Thymus (tissue), 11 donors: ENCODE measurements at regions not wholly inside any gene's neighbourhood (a gene's known extent, or its start where the extent isn't known, plus 50 kb on each side); places are given as distances from the start of the nearest gene placed in this dataset.

Experiments
- DNase-seq, 9 donors: peaks; one replicate each; pipeline ENCODE4 v3.0.0-alpha.2; 2013; ENCODE audit warnings: low spot score in 9 of 9, low read depth in 6 of 9, missing footprints in 1 of 9
- H3K27ac ChIP-seq, 2 donors: one replicate each; pipeline ENCODE4 v1.5.1; 2013; ENCODE audit warnings: control low read depth in 1 of 2, low read depth in 1 of 2, low read length in 1 of 2, mild to moderate bottlenecking in 1 of 2, moderate library complexity in 1 of 2
- H3K27me3 ChIP-seq, 2 donors: one replicate each; pipeline ENCODE4 v1.5.1; 2013; ENCODE audit warnings: low read length in 1 of 2; ENCODE audit not compliant: control insufficient read depth in 2 of 2, insufficient read depth in 1 of 2
- H3K36me3 ChIP-seq, 2 donors: one replicate each; pipeline ENCODE4 v1.5.1; 2013; ENCODE audit warnings: low read length in 1 of 2, mild to moderate bottlenecking in 1 of 2, moderate library complexity in 1 of 2; ENCODE audit not compliant: control insufficient read depth in 2 of 2, insufficient read depth in 2 of 2
- H3K4me1 ChIP-seq, 2 donors: one replicate each; pipeline ENCODE4 v1.5.1; 2013; ENCODE audit warnings: low read length in 2 of 2; ENCODE audit not compliant: control insufficient read depth in 2 of 2, insufficient read depth in 2 of 2
- H3K4me3 ChIP-seq, 2 donors: one replicate each; pipeline ENCODE4 v1.5.1; 2013; ENCODE audit warnings: low read length in 2 of 2, control low read depth in 1 of 2, mild to moderate bottlenecking in 1 of 2
- H3K9me3 ChIP-seq, 2 donors: one replicate each; pipeline ENCODE4 v1.5.1; 2013; ENCODE audit warnings: low read length in 1 of 2, mild to moderate bottlenecking in 1 of 2; ENCODE audit not compliant: control insufficient read depth in 2 of 2, insufficient read depth in 1 of 2
- WGBS: extraction: QIAGEN DNeasy Blood & Tissue Kit; methylation state at CpG from one replicate; pipeline ENCODE4 v1.1.7; 2013; 5-methylcytosine and 5-hydroxymethylcytosine counted together
- donor health status: healthy.

DNA sequence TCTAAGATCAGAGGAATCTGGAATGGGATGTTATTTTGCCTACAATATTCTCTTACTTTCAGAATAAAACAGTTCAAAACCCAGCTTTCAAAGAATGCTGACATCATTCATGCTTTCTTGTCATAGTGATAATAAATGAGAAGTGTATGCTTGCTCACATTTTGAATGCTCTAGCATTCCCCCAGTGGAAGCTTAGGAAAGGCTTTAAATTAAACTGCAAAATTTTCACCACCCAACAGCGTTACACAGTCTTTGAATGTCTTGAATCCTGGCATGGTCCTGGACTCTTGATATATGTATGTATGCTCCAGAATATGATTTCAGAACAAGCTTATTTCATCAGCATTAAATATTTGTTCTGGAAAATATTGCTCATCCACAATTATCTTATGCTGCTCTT is 964.3 kb upstream of the NUDT12 start:
- Histone ChIP-seq H3K27me3 (no peaks in the 10 kb centered on the region), H3K36me3 (no peaks in the 10 kb centered on the region), H3K4me3 (no peak overlapping the region), H3K9me3 (no peaks in the 10 kb centered on the region), H3K4me1 (no peaks in the 10 kb centered on the region), H3K27ac (no peak overlapping the region)
- no peak for DNase-seq
- 92% methylated on average over 1 of the region's 1 CpG for WGBS

DNA sequence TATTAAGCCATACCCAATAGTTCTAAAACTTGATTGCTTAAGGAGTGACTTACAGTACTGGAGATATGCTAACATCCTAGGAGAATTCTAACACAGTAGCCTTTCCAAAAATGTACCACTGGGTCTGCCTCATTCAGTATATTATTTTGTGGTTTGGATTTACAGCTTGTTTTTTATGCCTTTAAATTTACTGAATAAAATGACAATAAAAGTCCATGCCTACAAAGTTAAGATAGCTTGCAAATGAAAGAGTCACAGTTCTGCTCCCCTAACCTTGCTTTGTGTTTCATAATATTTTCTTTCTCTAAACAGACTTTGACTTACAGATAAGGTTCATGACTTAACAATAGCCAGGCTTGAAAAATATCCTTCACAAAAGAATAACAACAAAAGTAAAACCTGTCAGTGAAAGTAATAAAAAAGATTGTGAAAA is 951.1 kb upstream of the NUDT12 start:
- H3K36me3 ChIP-seq: no peaks in the 10 kb centered on the region
- H3K4me3 ChIP-seq: no peak overlapping the region
- no peak overlapping the region for H3K27ac ChIP-seq
- no peak for DNase-seq
- H3K9me3 ChIP-seq: peaks cover 0 to 4% of the 10 kb centered on the region in 2 donors
- H3K4me1 ChIP-seq: no peaks in the 10 kb centered on the region
- no peaks in the 10 kb centered on the region for H3K27me3 ChIP-seq

DNA sequence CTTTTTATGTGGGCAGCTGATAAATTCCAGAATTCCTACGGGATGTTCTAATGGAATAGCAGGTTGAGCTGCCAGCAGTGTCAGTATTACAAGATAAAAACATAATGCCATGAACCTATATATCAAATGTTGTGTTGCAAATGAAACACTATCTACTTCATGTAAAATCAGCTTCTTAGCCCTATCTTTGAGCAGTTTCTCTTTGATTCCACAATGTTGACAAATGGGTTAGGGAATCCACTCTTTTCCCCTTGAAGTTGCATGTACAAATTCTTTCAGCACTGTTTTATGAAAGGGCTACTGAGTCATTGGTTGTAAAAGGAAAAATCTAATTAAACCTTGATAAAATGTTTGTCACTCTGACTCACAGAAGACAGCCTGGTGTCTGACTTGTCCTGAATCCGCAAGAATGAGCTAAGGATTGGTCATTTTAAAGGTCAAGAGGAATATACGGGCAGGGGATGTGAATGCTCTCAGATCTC is 950.6 kb upstream of the NUDT12 start:
- Histone ChIP-seq H3K4me1 (no peaks in the 10 kb centered on the region), H3K9me3 (peaks cover 0 to 4% of the 10 kb centered on the region in 2 donors), H3K36me3 (no peaks in the 10 kb centered on the region), H3K4me3 (no peak overlapping the region), H3K27ac (no peak overlapping the region), H3K27me3 (no peaks in the 10 kb centered on the region)
- 90% methylated on average over 3 of the region's 3 CpGs for WGBS
- no peak for DNase-seq

DNA sequence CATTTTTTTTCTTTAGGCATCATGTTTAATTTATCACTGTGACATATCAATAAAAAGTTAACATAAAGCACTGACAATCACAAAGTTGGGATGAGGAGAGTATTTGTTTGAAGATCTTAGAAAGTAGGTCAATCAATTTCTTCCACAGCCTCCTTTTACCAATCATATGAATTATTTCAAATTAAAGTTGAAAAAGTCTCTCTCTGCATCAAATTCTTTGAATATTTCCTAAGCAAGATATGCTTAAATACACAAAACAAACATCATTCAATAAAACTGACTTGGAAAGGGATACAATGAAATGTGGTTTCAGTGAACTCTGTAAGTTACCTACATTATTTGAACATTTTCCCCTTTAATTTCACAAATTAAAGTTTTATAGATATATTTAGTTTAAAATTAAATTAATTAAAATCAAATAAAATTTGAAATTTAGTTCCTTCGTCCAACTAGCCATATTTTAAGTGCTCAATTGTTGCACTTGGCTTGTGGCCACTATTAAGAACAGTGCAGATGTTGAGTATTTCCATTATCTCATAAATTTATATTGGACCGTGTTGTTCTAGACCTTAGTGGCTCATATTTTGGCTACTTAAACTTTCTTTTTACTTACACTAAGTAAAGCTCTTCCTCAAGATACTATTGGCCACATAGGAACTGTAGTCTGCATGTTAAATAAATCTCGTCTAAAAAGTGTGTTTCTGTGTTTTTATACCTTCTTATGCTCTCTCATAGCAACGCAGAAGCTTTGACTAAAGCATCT is 949.7 kb upstream of the NUDT12 start:
- WGBS: 85% methylated on average over 4 of the region's 4 CpGs
- no peak overlapping the region for H3K4me3 ChIP-seq
- no peak overlapping the region for H3K27ac ChIP-seq
- no peaks in the 10 kb centered on the region for H3K4me1 ChIP-seq
- H3K9me3 ChIP-seq: peaks cover 0 to 4% of the 10 kb centered on the region in 2 donors
- H3K36me3 ChIP-seq: no peaks in the 10 kb centered on the region
- no peak for DNase-seq
- no peaks in the 10 kb centered on the region for H3K27me3 ChIP-seq

DNA sequence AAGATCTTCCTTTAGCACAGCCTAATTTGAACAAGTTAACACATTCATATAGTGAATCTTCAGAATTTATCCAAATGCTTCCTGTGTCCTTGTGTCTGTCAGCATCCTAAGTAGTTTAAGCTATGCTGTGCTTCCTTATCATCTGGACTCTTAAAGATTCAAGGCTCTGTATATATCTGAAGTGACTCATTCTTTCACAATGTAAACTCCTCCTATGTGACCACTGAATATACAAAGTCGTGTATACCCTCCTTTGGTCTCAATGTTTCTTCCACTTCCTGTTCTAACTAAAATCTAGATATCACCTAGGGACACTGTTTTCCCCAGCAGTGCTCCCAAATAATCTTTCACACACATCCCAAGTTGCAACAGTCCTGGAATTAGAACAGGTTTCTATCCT is 935.7 kb upstream of the NUDT12 start:
- H3K4me3 ChIP-seq: no peak overlapping the region
- 69% methylated on average over 1 of the region's 1 CpG for WGBS
- H3K27me3 ChIP-seq: no peaks in the 10 kb centered on the region
- no peak overlapping the region for H3K27ac ChIP-seq
- no peak for DNase-seq
- no peaks in the 10 kb centered on the region for H3K9me3 ChIP-seq
- no peaks in the 10 kb centered on the region for H3K36me3 ChIP-seq
- no peaks in the 10 kb centered on the region for H3K4me1 ChIP-seq

DNA sequence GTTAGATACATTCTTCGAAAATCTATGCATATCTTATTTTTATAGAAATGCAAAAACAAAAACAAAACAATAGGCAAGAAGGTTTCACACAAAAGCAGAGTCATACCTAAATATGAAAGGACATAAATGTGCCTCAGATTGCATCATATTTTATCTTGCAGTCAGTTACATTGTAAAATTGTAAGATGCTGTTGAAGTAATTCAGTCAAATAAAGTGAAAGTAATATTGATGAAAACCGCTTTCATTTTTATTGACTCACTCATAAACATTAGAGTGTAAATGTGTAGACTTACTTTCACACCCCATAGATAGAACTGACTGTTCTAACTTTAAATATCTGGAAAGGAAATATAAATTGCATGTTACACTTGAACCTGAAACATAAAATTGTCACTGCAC is 931.5 kb upstream of the NUDT12 start:
- WGBS: 94% methylated on average over 2 of the region's 2 CpGs
- DNase-seq: no peak

DNA sequence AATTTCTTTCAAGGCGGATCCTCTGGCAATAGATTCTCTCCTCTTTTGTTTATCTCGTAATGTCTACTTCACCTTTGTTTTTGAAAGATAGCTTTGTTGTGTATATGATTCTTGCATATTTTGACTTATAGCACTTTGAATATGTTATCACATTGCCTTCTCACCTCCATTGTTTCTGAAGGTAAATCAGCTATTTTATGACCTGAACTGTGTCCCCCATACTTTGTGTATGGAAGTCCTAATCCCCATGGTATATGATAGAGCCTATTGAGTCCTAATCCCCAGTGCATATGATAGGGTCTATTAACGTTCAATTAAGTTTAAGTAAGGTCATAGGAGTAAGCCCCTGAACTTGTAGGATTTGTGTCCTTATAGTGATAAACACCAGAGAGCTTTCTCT is 910.2 kb upstream of the NUDT12 start:
- 93% methylated on average over 3 of the region's 3 CpGs for WGBS
- H3K27ac ChIP-seq: no peak overlapping the region
- no peak for DNase-seq

More for the DNA sequence above, 931.5 kb upstream of the NUDT12 start:
- H3K27me3 ChIP-seq: no peaks in the 10 kb centered on the region
- H3K4me1 ChIP-seq: no peaks in the 10 kb centered on the region
- H3K9me3 ChIP-seq: no peaks in the 10 kb centered on the region
- no peak overlapping the region for H3K27ac ChIP-seq
- H3K4me3 ChIP-seq: no peak overlapping the region
- no peaks in the 10 kb centered on the region for H3K36me3 ChIP-seq

DNA sequence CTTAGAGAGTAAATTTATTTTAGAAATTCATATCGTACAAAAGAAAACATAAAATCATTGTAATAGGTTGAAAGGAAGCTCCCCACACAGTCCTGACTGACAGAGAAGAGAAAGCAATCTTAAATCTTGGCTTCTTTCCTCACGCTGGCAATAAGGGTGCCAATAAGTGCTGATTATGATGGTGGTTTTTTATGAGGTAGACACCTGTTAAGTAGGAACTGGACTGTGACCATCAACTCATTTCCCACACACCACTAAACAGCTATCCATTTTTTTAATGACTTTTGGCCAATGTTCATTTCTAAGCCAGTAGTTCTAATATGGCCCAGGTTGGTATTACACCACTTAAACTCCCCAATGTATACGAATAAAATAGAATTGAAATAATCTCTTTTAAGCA is 893.5 kb upstream of the NUDT12 start:
- H3K27ac ChIP-seq: no peak overlapping the region
- H3K4me3 ChIP-seq: no peak overlapping the region
- H3K4me1 ChIP-seq: no peaks in the 10 kb centered on the region
- DNase-seq: no peak
- 95% methylated on average over 3 of the region's 3 CpGs for WGBS
- H3K36me3 ChIP-seq: no peaks in the 10 kb centered on the region
- peaks cover 0 to 7% of the 10 kb centered on the region in 2 donors for H3K9me3 ChIP-seq
- no peaks in the 10 kb centered on the region for H3K27me3 ChIP-seq

More for the DNA sequence above, 910.2 kb upstream of the NUDT12 start:
- no peak overlapping the region for H3K4me3 ChIP-seq
- H3K36me3 ChIP-seq: no peaks in the 10 kb centered on the region
- H3K4me1 ChIP-seq: no peaks in the 10 kb centered on the region
- no peaks in the 10 kb centered on the region for H3K9me3 ChIP-seq
- no peaks in the 10 kb centered on the region for H3K27me3 ChIP-seq

DNA sequence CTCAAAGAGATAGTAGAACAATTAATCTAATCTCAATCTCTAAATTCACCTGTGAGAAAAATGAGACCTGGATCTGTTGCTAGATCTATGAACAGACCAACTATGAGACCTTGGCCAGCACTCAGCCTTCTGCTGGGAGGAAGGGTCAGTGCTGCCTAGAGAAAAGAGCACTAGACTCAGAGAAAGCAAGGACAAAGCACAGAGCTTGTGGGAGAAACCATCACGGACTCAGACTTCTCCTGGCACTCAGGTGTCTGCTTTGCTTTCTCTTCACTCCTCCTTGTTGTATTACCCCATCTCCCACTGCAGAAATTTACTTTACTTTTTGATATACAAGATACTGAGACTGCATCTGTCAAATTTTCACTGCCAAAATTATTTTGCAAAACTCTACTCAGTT is 890.0 kb upstream of the NUDT12 start:
- H3K27me3 ChIP-seq: no peaks in the 10 kb centered on the region
- 93% methylated on average over 1 of the region's 1 CpG for WGBS
- no peak overlapping the region for H3K27ac ChIP-seq
- DNase-seq: no peak
- no peak overlapping the region for H3K4me3 ChIP-seq
- no peaks in the 10 kb centered on the region for H3K36me3 ChIP-seq
- H3K9me3 ChIP-seq: peaks cover 0 to 7% of the 10 kb centered on the region in 2 donors
- no peaks in the 10 kb centered on the region for H3K4me1 ChIP-seq
